ENCODE measurements at regions not wholly inside any gene's neighbourhood (a gene's known extent, or its start where the extent isn't known, plus 50 kb on each side); places are given as distances from the start of the nearest gene placed in this dataset.

GRCh38 chr1:95561346-95561745 lies 327.3 kb downstream of the RWDD3 start:
- TF ChIP-seq CTCF (conservative IDR thresholded peaks at IDR 0.05; ENCODE audit: low read length) (no peak), EZH2phosphoT487 (IDR thresholded peaks at IDR 0.05; ENCODE audit: borderline replicate concordance) (no peak)
